ENCODE measurements at regions not wholly inside any gene's neighbourhood (a gene's known extent, or its start where the extent isn't known, plus 50 kb on each side); places are given as distances from the start of the nearest gene placed in this dataset.

- ATAC-seq (no peak), DNase-seq (no peak)
- H3K36me3 ChIP-seq (ENCODE audit: insufficient read depth in 1 of 2, low read depth in 1 of 2) = no peaks in the 10 kb centered on the region
- no peak overlapping the region for H3K4me3 ChIP-seq
- H3K27ac ChIP-seq = no peak overlapping the region
- H3K4me1 ChIP-seq = no peaks in the 10 kb centered on the region
- WGBS, 3 donors = 38 to 39% (median 39%) methylated on average over 8 of the region's 8 CpGs
- H3K9me3 ChIP-seq = no peaks in the 10 kb centered on the region
- H3K27me3 ChIP-seq (ENCODE audit: insufficient read depth in 3 of 3, low read length in 2 of 3) = no peaks in the 10 kb centered on the region
- intact Hi-C loops (cut with DNase I) = no loop called here
- no peak for TF ChIP-seq CTCF (IDR thresholded peaks at IDR 0.05)
Measured at GRCh38 chr12:130086797-130087196, 75.5 kb upstream of the FZD10 start.

- Histone ChIP-seq H3K27ac (no peak overlapping the region), H3K27me3 (ENCODE audit: insufficient read depth in 3 of 3, low read length in 2 of 3) (no peaks in the 10 kb centered on the region), H3K4me1 (no peaks in the 10 kb centered on the region), H3K36me3 (ENCODE audit: insufficient read depth in 1 of 2, low read depth in 1 of 2) (no peaks in the 10 kb centered on the region), H3K9me3 (no peaks in the 10 kb centered on the region), H3K4me3 (no peak overlapping the region)
- WGBS, 3 donors = 76 to 80% (median 78%) methylated on average over 11 of the region's 11 CpGs
- intact Hi-C loops (cut with DNase I) = no loop called here
- no peak for TF ChIP-seq CTCF (IDR thresholded peaks at IDR 0.05)
- DNase-seq = no peak
- no peak for ATAC-seq
Measured at GRCh38 chr12:130087222-130087621, 75.0 kb upstream of the FZD10 start.

GRCh38 chr12:130088504-130088903, 73.8 kb upstream of the FZD10 start:
- no peaks in the 10 kb centered on the region for H3K27me3 ChIP-seq (ENCODE audit: insufficient read depth in 3 of 3, low read length in 2 of 3)
- DNase-seq = no peak
- intact Hi-C loops (cut with DNase I) = no loop called here
- no peak overlapping the region for H3K4me3 ChIP-seq
- no peak overlapping the region for H3K27ac ChIP-seq
- TF ChIP-seq CTCF (IDR thresholded peaks at IDR 0.05) = no peak
- ATAC-seq = no peak
- WGBS, 3 donors = 73 to 79% (median 74%) methylated on average over 11 of the region's 11 CpGs
- H3K36me3 ChIP-seq (ENCODE audit: insufficient read depth in 1 of 2, low read depth in 1 of 2) = no peaks in the 10 kb centered on the region
- no peaks in the 10 kb centered on the region for H3K4me1 ChIP-seq
- no peaks in the 10 kb centered on the region for H3K9me3 ChIP-seq

- intact Hi-C loops (cut with DNase I) = no loop called here
- Histone ChIP-seq H3K36me3 (ENCODE audit: insufficient read depth in 1 of 2, low read depth in 1 of 2) (no peaks in the 10 kb centered on the region), H3K27me3 (ENCODE audit: insufficient read depth in 3 of 3, low read length in 2 of 3) (no peaks in the 10 kb centered on the region), H3K4me3 (no peak overlapping the region), H3K4me1 (no peaks in the 10 kb centered on the region), H3K27ac (no peak overlapping the region), H3K9me3 (no peaks in the 10 kb centered on the region)
- WGBS, 3 donors = 91 to 96% (median 94%) methylated on average over 2 of the region's 2 CpGs
- TF ChIP-seq CTCF (IDR thresholded peaks at IDR 0.05) = no peak
- no peak for DNase-seq
- ATAC-seq = no peak
Measured at GRCh38 chr12:130090542-130090941, 71.7 kb upstream of the FZD10 start.

- Histone ChIP-seq H3K27ac (no peak overlapping the region), H3K4me1 (no peaks in the 10 kb centered on the region), H3K36me3 (ENCODE audit: insufficient read depth in 1 of 2, low read depth in 1 of 2) (no peaks in the 10 kb centered on the region), H3K9me3 (no peaks in the 10 kb centered on the region), H3K27me3 (ENCODE audit: insufficient read depth in 3 of 3, low read length in 2 of 3) (peaks cover 0 to 2% (median 0%) of the 10 kb centered on the region in 3 donors), H3K4me3 (no peak overlapping the region)
- ATAC-seq (no peak), DNase-seq (no peak)
- TF ChIP-seq CTCF (IDR thresholded peaks at IDR 0.05) = no peak
- intact Hi-C loops (cut with DNase I) = no loop called here
- 47 to 51% (median 48%) methylated on average over 8 of the region's 8 CpGs for WGBS, 3 donors
Measured at GRCh38 chr12:130093380-130093779, 68.9 kb upstream of the FZD10 start.

Data from psoas muscle (tissue), 7 donors.